HG03097 (cell line): ENCODE measurements at regions not wholly inside any gene's neighbourhood (a gene's known extent, or its start where the extent isn't known, plus 50 kb on each side); places are given as distances from the start of the nearest gene placed in this dataset.

Experiments used
- ATAC-seq: cut with Tn5 transposase; IDR thresholded peaks from one replicate; pipeline ENCODE4 v1.9.1; 2021; ENCODE audit not compliant: unreplicated experiment, low FRiP score

- ATAC-seq, result no peak
Measured at GRCh38 chr20:57936636-57937385, 227.0 kb upstream of the PMEPA1 start.

GRCh38 chr20:57934913-57935312, 225.1 kb upstream of the PMEPA1 start:
- no peak for ATAC-seq

- no peak for ATAC-seq
Measured at GRCh38 chr20:57934007-57934805, 224.4 kb upstream of the PMEPA1 start.

- ATAC-seq, result no peak
Measured at GRCh38 chr20:57932227-57932864, 222.5 kb upstream of the PMEPA1 start.

- ATAC-seq, result no peak
Measured at GRCh38 chr20:57930351-57930750, 220.5 kb upstream of the PMEPA1 start.

- no peak for ATAC-seq
Measured at GRCh38 chr20:57928181-57928967, 218.6 kb upstream of the PMEPA1 start.

GRCh38 chr20:57927376-57927775, 217.6 kb upstream of the PMEPA1 start:
- no peak for ATAC-seq

- no peak for ATAC-seq
Measured at GRCh38 chr20:57922706-57923105, 212.9 kb upstream of the PMEPA1 start.

- no peak for ATAC-seq
Measured at GRCh38 chr20:57922083-57922482, 212.3 kb upstream of the PMEPA1 start.

- ATAC-seq, result no peak
Measured at GRCh38 chr20:57921676-57922075, 211.9 kb upstream of the PMEPA1 start.

- no peak for ATAC-seq
Measured at GRCh38 chr20:57920971-57921370, 211.2 kb upstream of the PMEPA1 start.

GRCh38 chr20:57919049-57919448, 209.2 kb upstream of the PMEPA1 start:
- ATAC-seq, result no peak

- ATAC-seq, result no peak
Measured at GRCh38 chr20:57918551-57918950, 208.7 kb upstream of the PMEPA1 start.

GRCh38 chr20:57914205-57914604, 204.4 kb upstream of the PMEPA1 start:
- no peak for ATAC-seq

GRCh38 chr20:57913156-57913930, 203.5 kb upstream of the PMEPA1 start:
- no peak for ATAC-seq

- ATAC-seq, result no peak
Measured at GRCh38 chr20:57912227-57912582, 202.4 kb upstream of the PMEPA1 start.

- ATAC-seq, result no peak
Measured at GRCh38 chr20:57911512-57912226, 201.9 kb upstream of the PMEPA1 start.

GRCh38 chr20:57910716-57911115, 200.9 kb upstream of the PMEPA1 start:
- ATAC-seq, result no peak

GRCh38 chr20:57909763-57910331, 200.0 kb upstream of the PMEPA1 start:
- ATAC-seq, result no peak
